ENCODE measurements at regions not wholly inside any gene's neighbourhood (a gene's known extent, or its start where the extent isn't known, plus 50 kb on each side); places are given as distances from the start of the nearest gene placed in this dataset.

DNA sequence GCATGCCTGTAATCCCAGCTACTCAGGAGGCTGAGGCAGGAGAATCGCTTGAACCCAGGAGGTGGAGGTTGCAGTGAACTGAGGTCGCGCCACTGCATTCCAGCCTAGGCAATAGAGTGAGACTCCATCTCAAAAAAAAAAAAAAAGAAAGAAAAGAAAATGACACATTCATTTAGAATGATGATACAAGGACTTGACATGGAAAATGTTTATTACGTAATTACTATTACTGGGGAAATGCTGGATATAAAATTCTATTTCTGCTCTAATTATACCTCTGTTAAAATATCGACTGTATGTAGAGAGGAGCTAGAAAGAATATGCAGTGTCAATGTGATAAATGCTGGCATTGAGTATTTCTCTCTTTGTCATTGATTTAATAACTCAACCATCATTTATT is 54.7 kb upstream of the CTPS1 start:
- no peaks in the 10 kb centered on the region for H3K27me3 Mint-ChIP-seq (ENCODE audit: insufficient read depth, unreplicated experiment)
- no peak for DNase-seq (ENCODE audit: unreplicated experiment)
- H3K4me3 Mint-ChIP-seq (ENCODE audit: unreplicated experiment), result no peak overlapping the region
- BruUV-seq (replicated peaks), result no TSS peak
- TF ChIP-seq, protein P1, sequence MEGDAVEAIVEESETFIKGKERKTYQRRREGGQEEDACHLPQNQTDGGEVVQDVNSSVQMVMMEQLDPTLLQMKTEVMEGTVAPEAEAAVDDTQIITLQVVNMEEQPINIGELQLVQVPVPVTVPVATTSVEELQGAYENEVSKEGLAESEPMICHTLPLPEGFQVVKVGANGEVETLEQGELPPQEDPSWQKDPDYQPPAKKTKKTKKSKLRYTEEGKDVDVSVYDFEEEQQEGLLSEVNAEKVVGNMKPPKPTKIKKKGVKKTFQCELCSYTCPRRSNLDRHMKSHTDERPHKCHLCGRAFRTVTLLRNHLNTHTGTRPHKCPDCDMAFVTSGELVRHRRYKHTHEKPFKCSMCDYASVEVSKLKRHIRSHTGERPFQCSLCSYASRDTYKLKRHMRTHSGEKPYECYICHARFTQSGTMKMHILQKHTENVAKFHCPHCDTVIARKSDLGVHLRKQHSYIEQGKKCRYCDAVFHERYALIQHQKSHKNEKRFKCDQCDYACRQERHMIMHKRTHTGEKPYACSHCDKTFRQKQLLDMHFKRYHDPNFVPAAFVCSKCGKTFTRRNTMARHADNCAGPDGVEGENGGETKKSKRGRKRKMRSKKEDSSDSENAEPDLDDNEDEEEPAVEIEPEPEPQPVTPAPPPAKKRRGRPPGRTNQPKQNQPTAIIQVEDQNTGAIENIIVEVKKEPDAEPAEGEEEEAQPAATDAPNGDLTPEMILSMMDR (IDR thresholded peaks at IDR 0.05; ENCODE audit: unreplicated experiment), result no peak
- intact Hi-C loops (cut with micrococcal nuclease), result no loop called here
- H3K9me3 Mint-ChIP-seq (ENCODE audit: unreplicated experiment), result no peaks in the 10 kb centered on the region
- CTCF ChIA-PET, result interaction anchor here (2.0 to 2.5 kb wide), 3 partner anchors 19 to 27 kb away, joined by 6 to 8 read pairs (median 7); no protein-coding TSS in a partner anchor
- no peak overlapping the region for H3K27ac Mint-ChIP-seq (ENCODE audit: low read depth, unreplicated experiment)
- POLR2A ChIA-PET, result no interaction called here
- no peaks in the 10 kb centered on the region for H3K4me1 Mint-ChIP-seq (ENCODE audit: insufficient read depth, unreplicated experiment)
- no peaks in the 10 kb centered on the region for H3K36me3 Mint-ChIP-seq (ENCODE audit: insufficient read depth, unreplicated experiment)

DNA sequence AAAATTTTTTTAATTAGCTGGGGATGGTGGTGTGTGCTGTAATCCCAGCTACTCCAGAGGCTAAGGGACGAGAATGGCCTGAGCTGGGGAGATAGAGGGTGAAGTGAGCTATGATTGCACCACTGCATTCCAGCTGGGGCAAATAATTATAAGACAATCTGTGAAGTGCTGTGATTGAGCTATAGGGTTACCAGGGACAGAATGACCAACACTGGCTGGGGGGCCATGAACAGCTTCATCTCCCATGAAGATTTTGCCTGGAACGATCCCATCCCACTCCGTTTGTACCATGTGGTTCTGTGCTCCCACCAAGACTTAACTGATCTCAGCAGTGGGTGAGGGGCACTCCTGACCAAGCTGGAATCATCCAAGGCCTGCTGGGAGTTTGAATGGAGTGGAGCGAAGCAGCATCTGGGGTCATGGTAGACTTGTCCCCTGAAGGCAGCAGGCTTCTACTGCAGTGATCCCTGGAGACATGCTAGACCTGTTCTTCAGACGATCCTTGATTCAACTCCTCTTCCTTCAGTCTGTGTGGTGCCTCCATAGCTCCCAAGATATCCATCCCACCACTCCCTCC is 53.6 kb upstream of the CTPS1 start:
- Mint-ChIP-seq H3K27me3 (ENCODE audit: insufficient read depth, unreplicated experiment) (no peaks in the 10 kb centered on the region), H3K4me1 (ENCODE audit: insufficient read depth, unreplicated experiment) (no peaks in the 10 kb centered on the region), H3K27ac (ENCODE audit: low read depth, unreplicated experiment) (no peak overlapping the region), H3K36me3 (ENCODE audit: insufficient read depth, unreplicated experiment) (no peaks in the 10 kb centered on the region), H3K9me3 (ENCODE audit: unreplicated experiment) (no peaks in the 10 kb centered on the region), H3K4me3 (ENCODE audit: unreplicated experiment) (no peak overlapping the region)
- CTCF ChIA-PET, result interaction anchor here (0.5 to 2.5 kb wide), 5 partner anchors 11 to 78 kb away, joined by 3 to 15 read pairs (median 3); no protein-coding TSS in a partner anchor
- POLR2A ChIA-PET, result interaction anchor here (0.9 kb wide), 1 partner anchor 50 kb away, joined by 3 read pairs; no protein-coding TSS in a partner anchor
- no peak for DNase-seq (ENCODE audit: unreplicated experiment)
- intact Hi-C loops (cut with micrococcal nuclease), result no loop called here
- BruUV-seq (replicated peaks), result no TSS peak
- TF ChIP-seq, protein P1 (IDR thresholded peaks at IDR 0.05; ENCODE audit: unreplicated experiment), result no peak

DNA sequence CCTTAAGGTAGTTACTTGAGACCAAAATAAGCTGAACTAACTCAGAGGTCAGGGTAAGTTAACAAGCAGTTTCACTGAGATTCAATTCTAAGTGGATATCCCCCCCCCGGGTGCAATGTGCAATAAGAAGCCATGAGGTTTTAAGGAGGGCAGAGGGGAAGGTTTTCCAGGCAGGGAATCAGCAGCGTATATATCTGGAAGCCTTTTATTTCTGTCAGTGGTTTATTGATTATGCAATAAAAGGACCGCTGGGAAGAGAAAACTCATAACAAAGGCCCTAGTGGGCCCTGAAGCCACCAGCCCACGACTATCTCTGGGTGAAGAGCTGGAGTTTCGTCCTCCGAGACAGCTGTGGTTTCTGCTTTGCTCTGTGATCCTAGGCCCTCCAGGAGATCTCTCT is 53.1 kb upstream of the CTPS1 start:
- ChIA-PET POLR2A (interaction anchor here (0.9 kb wide), 1 partner anchor 51 kb away, joined by 3 read pairs; no protein-coding TSS in a partner anchor), CTCF (interaction anchor here (0.6 to 2.5 kb wide), 5 partner anchors 12 to 441 kb away, joined by 3 to 15 read pairs (median 3); no protein-coding TSS in a partner anchor)
- intact Hi-C loops (cut with micrococcal nuclease), result no loop called here
- H3K9me3 Mint-ChIP-seq (ENCODE audit: unreplicated experiment), result no peaks in the 10 kb centered on the region
- no peaks in the 10 kb centered on the region for H3K4me1 Mint-ChIP-seq (ENCODE audit: insufficient read depth, unreplicated experiment)
- no TSS peak for BruUV-seq (replicated peaks)
- H3K27me3 Mint-ChIP-seq (ENCODE audit: insufficient read depth, unreplicated experiment), result no peaks in the 10 kb centered on the region
- TF ChIP-seq, protein P1 (IDR thresholded peaks at IDR 0.05; ENCODE audit: unreplicated experiment), result no peak
- no peak for DNase-seq (ENCODE audit: unreplicated experiment)
- no peak overlapping the region for H3K27ac Mint-ChIP-seq (ENCODE audit: low read depth, unreplicated experiment)
- no peak overlapping the region for H3K4me3 Mint-ChIP-seq (ENCODE audit: unreplicated experiment)
- no peaks in the 10 kb centered on the region for H3K36me3 Mint-ChIP-seq (ENCODE audit: insufficient read depth, unreplicated experiment)

DNA sequence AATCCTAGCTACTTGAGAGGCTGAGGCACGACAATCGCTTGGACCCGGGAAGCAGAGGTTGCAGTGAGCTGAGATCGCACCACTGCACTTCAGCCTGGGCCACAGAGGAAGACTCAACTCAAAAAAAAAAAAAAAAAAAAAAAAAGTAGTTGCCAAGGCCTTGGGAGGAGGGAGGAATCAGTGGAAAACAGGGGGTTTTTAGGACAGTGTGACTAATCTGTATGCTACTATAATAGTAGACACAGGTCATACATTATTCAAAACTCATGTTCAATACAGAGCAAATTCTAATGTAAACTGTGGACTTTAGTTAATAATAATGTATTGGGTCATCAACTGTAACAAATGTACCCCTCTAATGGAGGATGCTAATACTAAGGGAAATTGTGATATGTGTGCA is 51.7 kb upstream of the CTPS1 start:
- no TSS peak for BruUV-seq (replicated peaks)
- H3K4me3 Mint-ChIP-seq (ENCODE audit: unreplicated experiment), result no peak overlapping the region
- POLR2A ChIA-PET, result no interaction called here
- no peaks in the 10 kb centered on the region for H3K27me3 Mint-ChIP-seq (ENCODE audit: insufficient read depth, unreplicated experiment)
- peaks cover 7% of the 10 kb centered on the region for H3K4me1 Mint-ChIP-seq (ENCODE audit: insufficient read depth, unreplicated experiment)
- no peak for DNase-seq (ENCODE audit: unreplicated experiment)
- no peaks in the 10 kb centered on the region for H3K36me3 Mint-ChIP-seq (ENCODE audit: insufficient read depth, unreplicated experiment)
- CTCF ChIA-PET, result interaction anchor here (0.6 to 0.7 kb wide), 2 partner anchors 974 to 1388 kb away, joined by 3 read pairs; no protein-coding TSS in a partner anchor
- TF ChIP-seq, protein P1 (IDR thresholded peaks at IDR 0.05; ENCODE audit: unreplicated experiment), result no peak
- no peak overlapping the region for H3K27ac Mint-ChIP-seq (ENCODE audit: low read depth, unreplicated experiment)
- H3K9me3 Mint-ChIP-seq (ENCODE audit: unreplicated experiment), result no peaks in the 10 kb centered on the region
- intact Hi-C loops (cut with micrococcal nuclease), result no loop called here

All from MCF 10A (cell line).